Large intestine (tissue), 3 donors: ENCODE measurements at regions not wholly inside any gene's neighbourhood (a gene's known extent, or its start where the extent isn't known, plus 50 kb on each side); places are given as distances from the start of the nearest gene placed in this dataset.
"Not testable (repeated sequence)": the region's sequence is repeated elsewhere in the genome, so short reads cannot be mapped to it uniquely, and the experiment has no call there.

Experiments
- DNase-seq, 2 donors: peaks; one replicate each; pipeline versions ENCODE4 v3.0.0 to v3.0.0-alpha.2; 2013
- H3K27ac ChIP-seq: one replicate; pipeline ENCODE4 v1.5.1; 2013; ENCODE audit warnings: low read length
- H3K27me3 ChIP-seq: 2 replicates; pipeline ENCODE4 v1.6.1; 2013; ENCODE audit warnings: low read length; ENCODE audit not compliant: control insufficient read depth, insufficient read depth
- H3K36me3 ChIP-seq: 2 replicates; pipeline ENCODE4 v1.6.1; 2013; ENCODE audit warnings: low read length; ENCODE audit not compliant: control insufficient read depth, insufficient read depth
- H3K4me1 ChIP-seq: one replicate; pipeline ENCODE4 v1.6.1; 2013; ENCODE audit warnings: low read length; ENCODE audit not compliant: control insufficient read depth, insufficient read depth
- H3K4me3 ChIP-seq: one replicate; pipeline ENCODE4 v1.5.1; 2013; ENCODE audit warnings: low read length
- H3K9me3 ChIP-seq: one replicate; pipeline ENCODE4 v1.6.1; 2013; ENCODE audit warnings: mild to moderate bottlenecking, low read depth, low read length, moderate library complexity; ENCODE audit not compliant: control insufficient read depth
- WGBS: methylation state at CpG from one replicate; pipeline ENCODE4 v1.1.5; 2013; ENCODE audit warnings: low lambda C conversion rate; ENCODE audit not compliant: insufficient coverage; 5-methylcytosine and 5-hydroxymethylcytosine counted together

- Histone ChIP-seq H3K4me3 (no peak overlapping the region), H3K27ac (peak overlapping the region; percentile 82), H3K36me3 (peaks cover 3% of the 10 kb centered on the region), H3K27me3 (no peaks in the 10 kb centered on the region), H3K4me1 (peaks cover 24% of the 10 kb centered on the region), H3K9me3 (no peaks in the 10 kb centered on the region)
- peak in 1 of 2 donors; percentile 41 for DNase-seq
- no CpG with 5 or more reads among the region's 2 CpGs for WGBS
These were observed 375.5 kb upstream of the RGS6 start for GRCh38 chr14:71556730-71557129.

DNA sequence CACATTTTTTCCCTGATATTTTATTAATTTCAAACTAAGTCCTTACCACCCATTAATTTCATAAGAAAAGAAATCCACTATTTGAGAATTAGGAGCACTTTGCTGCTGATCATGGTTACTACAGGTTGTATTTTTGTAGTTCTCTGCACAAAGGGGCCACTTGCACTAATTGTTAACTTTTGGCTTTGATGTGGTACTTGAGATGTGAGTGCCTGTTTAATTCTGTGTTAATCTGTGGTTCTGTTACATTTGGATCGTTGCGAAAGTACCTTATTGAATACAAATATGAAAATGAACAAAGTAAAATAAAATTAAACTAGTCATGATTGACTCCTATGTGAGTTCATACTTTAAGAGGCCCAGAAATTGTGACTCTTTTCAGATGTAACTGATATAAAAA lies 374.9 kb upstream of the RGS6 start:
- H3K27me3 ChIP-seq: no peaks in the 10 kb centered on the region
- H3K27ac ChIP-seq: no peak overlapping the region
- no CpG with 5 or more reads among the region's 2 CpGs for WGBS
- H3K36me3 ChIP-seq: peaks cover 3% of the 10 kb centered on the region
- no peak overlapping the region for H3K4me3 ChIP-seq
- no peak for DNase-seq
- H3K9me3 ChIP-seq: no peaks in the 10 kb centered on the region
- peaks cover 24% of the 10 kb centered on the region for H3K4me1 ChIP-seq

DNA sequence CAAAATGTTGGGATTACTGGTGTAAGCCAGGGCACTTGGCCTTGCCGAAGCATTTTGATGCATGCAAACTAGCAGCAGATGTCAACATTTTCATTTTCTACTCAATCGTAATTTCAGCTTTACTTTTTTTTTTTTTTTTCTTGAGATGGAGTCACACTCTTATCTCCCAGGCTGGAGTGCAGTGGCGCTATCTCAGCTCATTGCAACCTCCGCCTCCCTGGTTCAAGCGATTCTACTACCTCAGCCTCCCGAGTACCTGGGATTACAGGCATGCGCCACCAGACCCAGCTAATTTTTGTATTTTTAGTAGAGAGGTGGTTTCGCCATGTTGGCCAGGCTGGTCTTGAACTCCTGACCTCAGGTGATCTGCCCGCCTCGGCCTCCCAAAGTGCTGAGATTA lies 373.3 kb upstream of the RGS6 start:
- WGBS: no CpG with 5 or more reads among the region's 10 CpGs
- H3K4me1 ChIP-seq: peaks cover 19% of the 10 kb centered on the region
- H3K36me3 ChIP-seq, DNase-seq, H3K9me3 ChIP-seq, H3K27ac ChIP-seq, H3K4me3 ChIP-seq, H3K27me3 ChIP-seq: not testable (repeated sequence)

GRCh38 chr14:71560751-71561150 lies 371.5 kb upstream of the RGS6 start:
- H3K27ac ChIP-seq: no peak overlapping the region
- DNase-seq: no peak
- H3K27me3 ChIP-seq: no peaks in the 10 kb centered on the region
- H3K9me3 ChIP-seq: no peaks in the 10 kb centered on the region
- peaks cover 3% of the 10 kb centered on the region for H3K36me3 ChIP-seq
- no peak overlapping the region for H3K4me3 ChIP-seq
- peaks cover 13% of the 10 kb centered on the region for H3K4me1 ChIP-seq

DNA sequence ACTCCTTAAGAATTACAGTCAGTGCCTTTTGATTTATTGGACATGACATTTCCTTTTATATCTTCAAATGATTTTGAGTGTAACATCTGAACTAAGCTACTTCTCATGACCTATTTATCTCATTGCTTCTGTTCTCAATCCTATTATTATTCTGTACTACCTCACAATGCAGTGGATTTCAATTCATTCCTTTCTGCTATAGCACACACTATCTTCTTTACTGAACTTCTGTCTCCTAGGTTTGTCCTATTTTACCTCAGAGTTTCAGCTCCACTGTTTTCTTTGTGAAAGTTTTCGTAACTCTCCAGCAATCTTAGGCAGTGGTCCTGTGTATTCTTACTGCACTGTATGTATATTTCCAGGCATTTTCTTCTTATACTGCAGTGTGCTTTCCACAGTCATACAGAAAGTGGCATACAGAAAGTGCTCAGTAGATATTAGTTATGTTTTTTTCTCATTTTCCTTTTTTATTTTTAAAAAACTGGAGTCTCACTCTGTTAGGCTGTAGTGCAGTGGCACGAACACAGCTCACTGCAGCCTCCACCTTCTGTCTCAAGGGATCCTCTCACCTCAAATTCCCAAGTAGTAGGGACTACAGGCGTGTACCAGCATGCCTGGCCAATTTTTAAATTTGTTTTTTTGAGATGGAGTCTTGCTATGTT lies 368.6 kb upstream of the RGS6 start:
- no peak overlapping the region for H3K4me3 ChIP-seq
- DNase-seq: no peak
- H3K27ac ChIP-seq: no peak overlapping the region
- H3K9me3 ChIP-seq: no peaks in the 10 kb centered on the region
- H3K4me1 ChIP-seq: no peaks in the 10 kb centered on the region
- 100% methylated on average over 2 of the region's 3 CpGs for WGBS
- H3K36me3 ChIP-seq: peaks cover 2% of the 10 kb centered on the region
- H3K27me3 ChIP-seq: no peaks in the 10 kb centered on the region

DNA sequence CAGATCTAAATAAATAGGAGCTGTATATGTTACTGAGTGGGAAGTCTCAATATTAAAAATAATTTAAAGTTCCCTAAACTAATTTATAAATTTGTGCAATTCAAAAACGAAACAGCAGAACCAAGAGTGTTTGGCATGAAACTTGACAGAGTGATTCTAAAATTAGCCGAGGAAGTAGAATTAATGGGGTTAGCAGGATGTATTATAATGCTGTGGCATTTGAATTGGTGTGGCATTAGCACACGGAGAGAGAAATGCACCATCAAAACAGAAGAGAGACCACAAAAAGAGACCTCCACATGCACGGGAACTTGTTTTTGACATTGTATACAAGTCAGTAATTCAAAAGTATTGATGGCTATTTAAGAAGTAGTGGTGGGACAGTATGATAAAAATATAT lies 366.0 kb upstream of the RGS6 start:
- Histone ChIP-seq H3K27ac (no peak overlapping the region), H3K9me3 (no peaks in the 10 kb centered on the region), H3K4me1 (no peaks in the 10 kb centered on the region), H3K27me3 (no peaks in the 10 kb centered on the region), H3K4me3 (no peak overlapping the region), H3K36me3 (no peaks in the 10 kb centered on the region)
- 56% methylated on average over 2 of the region's 4 CpGs for WGBS
- no peak for DNase-seq

- not testable (repeated sequence) for H3K27ac ChIP-seq, H3K4me3 ChIP-seq, H3K36me3 ChIP-seq, H3K9me3 ChIP-seq, DNase-seq, H3K27me3 ChIP-seq, H3K4me1 ChIP-seq
- WGBS: 92% methylated on average over 2 of the region's 2 CpGs
These were observed 364.6 kb upstream of the RGS6 start for GRCh38 chr14:71567499-71568133.

DNA sequence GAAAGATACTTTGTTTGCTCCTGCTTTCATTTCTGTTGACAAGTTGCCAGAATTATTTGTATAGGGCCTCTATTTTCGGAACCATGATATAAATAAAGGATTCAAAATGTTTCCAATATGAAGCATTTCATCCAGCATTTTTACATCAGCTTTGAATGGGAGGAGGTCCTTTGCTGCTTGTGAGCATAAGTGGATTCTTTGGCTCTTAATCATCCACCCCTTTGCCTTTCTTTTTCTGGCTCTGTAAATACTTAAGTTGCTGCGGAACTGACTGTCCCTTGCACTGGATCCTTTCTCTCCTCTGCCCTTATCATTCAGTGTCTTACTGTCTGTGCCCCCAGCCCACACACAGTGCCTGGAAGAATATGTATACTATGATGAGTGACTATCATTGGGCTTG lies 357.3 kb upstream of the RGS6 start:
- DNase-seq: no peak
- no peaks in the 10 kb centered on the region for H3K4me1 ChIP-seq
- no peaks in the 10 kb centered on the region for H3K36me3 ChIP-seq
- no peak overlapping the region for H3K27ac ChIP-seq
- WGBS: 100% methylated on average over 1 of the region's 2 CpGs
- H3K27me3 ChIP-seq: no peaks in the 10 kb centered on the region
- H3K9me3 ChIP-seq: no peaks in the 10 kb centered on the region
- no peak overlapping the region for H3K4me3 ChIP-seq

DNA sequence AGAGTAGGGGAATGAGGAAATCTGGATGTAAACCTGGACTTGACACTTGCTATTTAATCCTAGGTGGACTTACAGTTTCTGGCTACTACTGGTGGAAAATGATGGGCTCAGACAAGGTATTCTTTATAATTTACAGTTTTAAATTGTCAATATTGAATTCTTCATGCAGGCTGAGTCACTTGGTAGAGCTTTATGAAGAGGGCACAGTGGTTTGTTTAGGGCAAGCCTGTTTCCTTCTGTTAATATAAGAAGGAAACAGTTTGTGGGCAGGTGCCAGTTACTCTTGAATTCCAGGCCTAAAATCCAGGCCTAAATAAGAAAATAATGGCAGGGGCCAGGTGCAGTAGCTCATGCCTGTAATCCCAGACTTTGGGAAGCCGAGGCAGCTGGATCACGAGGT lies 355.8 kb upstream of the RGS6 start:
- no peak for DNase-seq
- H3K27me3 ChIP-seq: no peaks in the 10 kb centered on the region
- H3K4me1 ChIP-seq: no peaks in the 10 kb centered on the region
- H3K27ac ChIP-seq: no peak overlapping the region
- H3K36me3 ChIP-seq: no peaks in the 10 kb centered on the region
- H3K4me3 ChIP-seq: no peak overlapping the region
- no peaks in the 10 kb centered on the region for H3K9me3 ChIP-seq
- no CpG with 5 or more reads among the region's 2 CpGs for WGBS

DNA sequence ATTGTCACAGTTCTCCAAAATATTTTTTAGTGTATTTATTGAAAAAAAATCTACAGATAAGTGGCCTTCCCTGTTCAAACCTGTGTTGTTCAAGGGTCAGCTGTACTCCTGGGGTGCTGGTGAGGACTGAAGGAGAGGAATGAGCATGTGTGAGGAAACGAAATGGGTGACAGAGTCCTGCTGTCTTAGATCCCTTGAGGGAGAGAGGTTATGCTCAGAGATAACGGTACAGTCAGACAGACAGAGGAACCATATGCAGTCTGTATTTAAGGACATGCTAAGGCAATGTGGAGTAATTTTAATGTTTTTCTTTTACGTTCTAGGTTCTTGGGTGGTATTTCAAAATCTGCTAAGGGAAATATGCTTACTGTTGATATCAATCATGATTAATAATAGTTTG lies 352.9 kb upstream of the RGS6 start:
- Histone ChIP-seq H3K36me3 (no peaks in the 10 kb centered on the region), H3K4me3 (no peak overlapping the region), H3K9me3 (no peaks in the 10 kb centered on the region), H3K27ac (no peak overlapping the region), H3K4me1 (no peaks in the 10 kb centered on the region), H3K27me3 (no peaks in the 10 kb centered on the region)
- no CpG with 5 or more reads among the region's 3 CpGs for WGBS
- DNase-seq: no peak

- no peak overlapping the region for H3K27ac ChIP-seq
- H3K4me1 ChIP-seq: no peaks in the 10 kb centered on the region
- no peak overlapping the region for H3K4me3 ChIP-seq
- H3K9me3 ChIP-seq: no peaks in the 10 kb centered on the region
- WGBS: 100% methylated on average over 1 of the region's 1 CpG
- no peaks in the 10 kb centered on the region for H3K36me3 ChIP-seq
- no peaks in the 10 kb centered on the region for H3K27me3 ChIP-seq
- DNase-seq: no peak
These were observed 349.5 kb upstream of the RGS6 start for GRCh38 chr14:71582705-71583104.
